GM23248 (cell line): ENCODE measurements at regions not wholly inside any gene's neighbourhood (a gene's known extent, or its start where the extent isn't known, plus 50 kb on each side); places are given as distances from the start of the nearest gene placed in this dataset.

Experiments used
- DNase-seq: peaks from one replicate; pipeline ENCODE4 v3.0.0-alpha.2; 2015
- H2AFZ ChIP-seq: fragments of 200-600 bp; sonication (generic); 2 replicates; pipeline ENCODE4 v1.6.1; 2016; ENCODE audit warnings: antibody characterized with exemption
- H3F3A ChIP-seq: fragments of 200-600 bp; sonication (generic); 2 replicates; pipeline ENCODE4 v1.6.1; 2016; ENCODE audit warnings: mild to moderate bottlenecking, antibody characterized with exemption, mixed run types; ENCODE audit not compliant: insufficient read depth
- H3K27ac ChIP-seq: fragments of 200-600 bp; sonication (generic); 2 replicates; pipeline ENCODE4 v1.5.1; 2016; ENCODE audit warnings: mild to moderate bottlenecking
- H3K27me3 ChIP-seq: fragments of 200-600 bp; sonication (generic); replicated peaks from 2 replicates; pipeline ENCODE4 v1.6.1; 2016; ENCODE audit warnings: mild to moderate bottlenecking; ENCODE audit not compliant: insufficient read depth
- H3K36me3 ChIP-seq: fragments of 200-600 bp; sonication (generic); 2 replicates; pipeline ENCODE4 v1.6.1; 2016; ENCODE audit warnings: low read depth, mild to moderate bottlenecking
- H3K4me1 ChIP-seq: fragments of 200-600 bp; sonication (generic); 2 replicates; pipeline ENCODE4 v1.6.1; 2016; ENCODE audit warnings: mild to moderate bottlenecking; ENCODE audit not compliant: insufficient read depth
- H3K4me2 ChIP-seq: fragments of 200-600 bp; sonication (generic); one replicate; pipeline ENCODE4 v1.6.1; 2016; ENCODE audit warnings: mild to moderate bottlenecking; ENCODE audit not compliant: unreplicated experiment
- H3K4me3 ChIP-seq: fragments of 200-600 bp; sonication (generic); 2 replicates; pipeline ENCODE4 v1.5.1; 2016; ENCODE audit warnings: mild to moderate bottlenecking
- H3K79me2 ChIP-seq: fragments of 200-600 bp; sonication (generic); 2 replicates; pipeline ENCODE4 v1.6.1; 2016; ENCODE audit warnings: mild to moderate bottlenecking; ENCODE audit not compliant: insufficient read depth
- H3K9ac ChIP-seq: fragments of 200-600 bp; sonication (generic); 2 replicates; pipeline ENCODE4 v1.6.1; 2016; ENCODE audit warnings: mild to moderate bottlenecking
- H3K9me2 ChIP-seq: fragments of 200-600 bp; sonication (generic); 2 replicates; pipeline ENCODE4 v1.6.1; 2016; ENCODE audit warnings: mixed run types, mild to moderate bottlenecking, moderate library complexity; ENCODE audit not compliant: insufficient read depth
- H3K9me3 ChIP-seq: fragments of 200-600 bp; sonication (generic); one replicate; pipeline ENCODE4 v1.6.1; 2017; ENCODE audit warnings: low read depth
- H4K20me1 ChIP-seq: fragments of 200-600 bp; sonication (generic); 2 replicates; pipeline ENCODE4 v1.6.0; 2016; ENCODE audit not compliant: insufficient read depth
- EZH2 ChIP-seq: fragments of 200-600 bp; sonication (generic); IDR thresholded peaks from 2 replicates; pipeline ENCODE4 v1.6.1; 2018; ENCODE audit warnings: antibody characterized with exemption, mild to moderate bottlenecking; ENCODE audit not compliant: insufficient read depth, poor library complexity, severe bottlenecking
- EZH2phosphoT487 ChIP-seq: fragments of 200-600 bp; sonication (generic); IDR thresholded peaks from 2 replicates; pipeline ENCODE4 v1.6.1; 2018; ENCODE audit warnings: antibody characterized with exemption, moderate library complexity, mild to moderate bottlenecking, low read depth; ENCODE audit not compliant: insufficient read depth
- WGBS, 2 experiments: methylation state at CpG; one replicate each; pipeline ENCODE4 v1.1.6; 2015 to 2017; ENCODE audit warnings: low lambda C conversion rate in 2 of 2, low coverage in 1 of 2; ENCODE audit errors: missing lambda C conversion rate in 2 of 2; 5-methylcytosine and 5-hydroxymethylcytosine counted together
- in situ Hi-C: fragments of 300-500 bp; cut with MboI; formaldehyde crosslinking; loops from 2 replicates; pipeline ENCODE4 v1.15.0; 2020

- in situ Hi-C loops = no loop called here
- Histone ChIP-seq H3K9me3 (no peaks in the 10 kb centered on the region), H3K4me2 (no peak overlapping the region), H3K27ac (no peak overlapping the region), H3F3A (no peaks in the 10 kb centered on the region), H3K4me1 (0 out of 2 replicates have a peak, but pooled peaks cover 5% of the 10 kb centered on the region), H3K9me2 (no peaks in the 10 kb centered on the region), H2AFZ (no peak overlapping the region), H3K27me3 (no peaks in the 10 kb centered on the region), H3K36me3 (no peaks in the 10 kb centered on the region), H3K9ac (no peak overlapping the region), H3K79me2 (no peaks in the 10 kb centered on the region), H3K4me3 (no peak overlapping the region), H4K20me1 (no peaks in the 10 kb centered on the region)
- no peak for DNase-seq
- TF ChIP-seq EZH2 (no peak), EZH2phosphoT487 (no peak)
- WGBS, 2 experiments = 73 to 90% methylated on average over 2 of the region's 2 CpGs
These were observed 147.3 kb upstream of the HMHB1 start for GRCh38 chr5:143664623-143665022.

GRCh38 chr5:143663872-143664271 is 148.1 kb upstream of the HMHB1 start:
- no peaks in the 10 kb centered on the region for H3K27me3 ChIP-seq
- H2AFZ ChIP-seq = no peak overlapping the region
- H4K20me1 ChIP-seq = no peaks in the 10 kb centered on the region
- H3F3A ChIP-seq = no peaks in the 10 kb centered on the region
- H3K79me2 ChIP-seq = no peaks in the 10 kb centered on the region
- no peak overlapping the region for H3K4me3 ChIP-seq
- no peak overlapping the region for H3K9ac ChIP-seq
- in situ Hi-C loops = no loop called here
- H3K36me3 ChIP-seq = no peaks in the 10 kb centered on the region
- H3K9me2 ChIP-seq = no peaks in the 10 kb centered on the region
- no peaks in the 10 kb centered on the region for H3K9me3 ChIP-seq
- 92 to 98% methylated on average over 2 of the region's 2 CpGs for WGBS, 2 experiments
- H3K27ac ChIP-seq = no peak overlapping the region
- TF ChIP-seq EZH2phosphoT487 (no peak), EZH2 (no peak)
- DNase-seq = no peak
- 0 out of 2 replicates have a peak, but pooled peaks cover 5% of the 10 kb centered on the region for H3K4me1 ChIP-seq
- no peak overlapping the region for H3K4me2 ChIP-seq

GRCh38 chr5:143662020-143662419 is 149.9 kb upstream of the HMHB1 start:
- in situ Hi-C loops = no loop called here
- 76 to 86% methylated on average over 1 of the region's 1 CpG for WGBS, 2 experiments
- DNase-seq = peak; percentile 35
- H3K4me3 ChIP-seq = no peak overlapping the region
- H3F3A ChIP-seq = no peaks in the 10 kb centered on the region
- no peaks in the 10 kb centered on the region for H4K20me1 ChIP-seq
- no peak overlapping the region for H3K27ac ChIP-seq
- H3K9me2 ChIP-seq = no peaks in the 10 kb centered on the region
- no peak overlapping the region for H3K9ac ChIP-seq
- H3K4me2 ChIP-seq = no peak overlapping the region
- no peaks in the 10 kb centered on the region for H3K36me3 ChIP-seq
- H3K4me1 ChIP-seq = 0 out of 2 replicates have a peak, but pooled peaks cover 5% of the 10 kb centered on the region
- H3K27me3 ChIP-seq = no peaks in the 10 kb centered on the region
- H2AFZ ChIP-seq = no peak overlapping the region
- TF ChIP-seq EZH2phosphoT487 = no peak
- no peak for TF ChIP-seq EZH2
- no peaks in the 10 kb centered on the region for H3K79me2 ChIP-seq
- H3K9me3 ChIP-seq = no peaks in the 10 kb centered on the region

- Histone ChIP-seq H3F3A (no peaks in the 10 kb centered on the region), H3K79me2 (no peaks in the 10 kb centered on the region), H4K20me1 (no peaks in the 10 kb centered on the region), H3K36me3 (no peaks in the 10 kb centered on the region), H3K9ac (no peak overlapping the region), H3K9me3 (no peaks in the 10 kb centered on the region), H3K4me3 (no peak overlapping the region), H3K4me2 (no peak overlapping the region), H2AFZ (no peak overlapping the region), H3K27ac (no peak overlapping the region), H3K4me1 (0 out of 2 replicates have a peak, but pooled peaks cover 5% of the 10 kb centered on the region), H3K9me2 (no peaks in the 10 kb centered on the region), H3K27me3 (no peaks in the 10 kb centered on the region)
- in situ Hi-C loops = no loop called here
- DNase-seq = no peak
- TF ChIP-seq EZH2phosphoT487 (no peak), EZH2 (no peak)
- 92 to 100% methylated on average over 2 of the region's 2 CpGs for WGBS, 2 experiments
These were observed 151.3 kb upstream of the HMHB1 start for GRCh38 chr5:143660625-143661024.
